Activated naive CD4-positive, alpha-beta T cell treated with anti-CD3 and anti-CD28 coated beads, Interleukin-2, amount 50 U/mL, for 72 hours (primary cell): ENCODE measurements at regions not wholly inside any gene's neighbourhood (a gene's known extent, or its start where the extent isn't known, plus 50 kb on each side); places are given as distances from the start of the nearest gene placed in this dataset.

ENCODE experiments used
- ATAC-seq, 2 donors: fragments of 150-1000 bp; cut with Tn5 transposase; 2 replicates each; pipeline ENCODE4 v1.10.0; 2021; ENCODE audit warnings: mild to moderate bottlenecking in 2 of 2, moderate library complexity in 2 of 2
- DNase-seq, 2 donors: peaks; one replicate each; pipeline ENCODE4 v3.0.0; 2021 to 2022; ENCODE audit warnings: low spot score in 2 of 2
- H3K27ac Mint-ChIP-seq, 2 donors: one replicate each; pipeline ENCODE4 v1.8.0; 2022; ENCODE audit warnings: mild to moderate bottlenecking in 2 of 2, mixed read lengths in 2 of 2
- H3K36me3 Mint-ChIP-seq, 2 donors: one replicate each; pipeline ENCODE4 v1.8.0; 2022; ENCODE audit warnings: mixed read lengths in 2 of 2
- H3K9me3 Mint-ChIP-seq, 2 donors: one replicate each; pipeline ENCODE4 v1.8.0; 2022; ENCODE audit warnings: mixed read lengths in 2 of 2

- H3K9me3 Mint-ChIP-seq, result no peaks in the 10 kb centered on the region
These were observed 58.8 kb downstream of the SPRY1 start for GRCh38 chr4:123455360-123455759.

GRCh38 chr4:123462007-123462406 lies 65.4 kb downstream of the SPRY1 start:
- H3K9me3 Mint-ChIP-seq, result no peaks in the 10 kb centered on the region
- no peak overlapping the region for H3K27ac Mint-ChIP-seq
- DNase-seq (no peak), ATAC-seq (no peak)
- no peaks in the 10 kb centered on the region for H3K36me3 Mint-ChIP-seq

More at GRCh38 chr4:123455360-123455759, 58.8 kb downstream of the SPRY1 start:
- Mint-ChIP-seq H3K36me3 (peaks cover 0 to 5% of the 10 kb centered on the region in 2 donors), H3K27ac (no peak overlapping the region)
- DNase-seq (no peak), ATAC-seq (no peak)

- Mint-ChIP-seq H3K9me3 (no peaks in the 10 kb centered on the region), H3K36me3 (no peaks in the 10 kb centered on the region), H3K27ac (no peak overlapping the region)
- ATAC-seq (no peak), DNase-seq (no peak)
These were observed 67.3 kb downstream of the SPRY1 start for GRCh38 chr4:123463869-123464268.

- no peaks in the 10 kb centered on the region for H3K9me3 Mint-ChIP-seq
- no peaks in the 10 kb centered on the region for H3K36me3 Mint-ChIP-seq
- ATAC-seq, result no peak
- H3K27ac Mint-ChIP-seq, result no peak overlapping the region
- no peak for DNase-seq
These were observed 68.8 kb downstream of the SPRY1 start for GRCh38 chr4:123465416-123465815.

DNA sequence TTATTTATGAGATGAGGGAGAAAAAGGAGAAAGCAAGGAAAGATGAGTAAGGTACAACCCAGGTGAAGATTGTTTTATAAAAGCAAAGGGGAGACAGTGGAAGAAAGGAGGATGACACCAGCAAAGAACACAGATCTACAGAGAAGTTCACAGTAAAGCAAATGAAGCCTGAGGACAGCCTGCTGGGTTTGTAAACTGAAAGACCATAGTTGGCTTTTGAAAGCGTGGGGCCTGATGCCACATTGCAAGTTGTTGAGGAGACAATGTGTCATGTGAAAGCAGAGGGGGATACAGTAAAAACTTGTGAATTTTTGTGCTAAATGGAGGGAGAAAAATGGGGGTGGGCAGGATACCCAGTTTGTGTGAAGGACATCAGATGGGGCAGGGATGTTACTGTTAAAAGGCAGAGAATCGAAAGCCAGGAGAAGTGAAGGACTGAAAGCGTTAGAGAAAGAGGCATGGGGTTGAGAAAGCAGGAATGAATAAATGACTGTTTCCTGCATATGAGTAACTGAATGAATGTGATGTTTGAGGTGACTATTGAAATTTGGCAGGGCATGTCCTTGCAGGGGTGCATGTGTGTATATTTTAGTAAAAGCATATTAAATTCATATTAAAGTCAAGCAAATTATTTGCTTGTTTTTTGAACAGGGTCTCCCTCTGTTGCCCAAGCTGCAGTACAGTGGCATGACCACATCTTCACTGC lies 69.6 kb downstream of the SPRY1 start:
- Mint-ChIP-seq H3K27ac (peak overlapping the region in 1 of 2 donors; percentile 12), H3K9me3 (no peaks in the 10 kb centered on the region), H3K36me3 (no peaks in the 10 kb centered on the region)
- peak; percentile 16 to 73 for ATAC-seq
- no peak for DNase-seq

GRCh38 chr4:123468479-123469031 lies 72.0 kb downstream of the SPRY1 start:
- ATAC-seq (no peak), DNase-seq (no peak)
- Mint-ChIP-seq H3K27ac (no peak overlapping the region), H3K9me3 (peaks cover 0 to 4% of the 10 kb centered on the region in 2 donors), H3K36me3 (no peaks in the 10 kb centered on the region)

- DNase-seq (no peak), ATAC-seq (peak in 1 of 2 donors; percentile 38)
- Mint-ChIP-seq H3K9me3 (peaks cover 0 to 4% of the 10 kb centered on the region in 2 donors), H3K27ac (no peak overlapping the region), H3K36me3 (no peaks in the 10 kb centered on the region)
These were observed 72.7 kb downstream of the SPRY1 start for GRCh38 chr4:123469245-123469644.

DNA sequence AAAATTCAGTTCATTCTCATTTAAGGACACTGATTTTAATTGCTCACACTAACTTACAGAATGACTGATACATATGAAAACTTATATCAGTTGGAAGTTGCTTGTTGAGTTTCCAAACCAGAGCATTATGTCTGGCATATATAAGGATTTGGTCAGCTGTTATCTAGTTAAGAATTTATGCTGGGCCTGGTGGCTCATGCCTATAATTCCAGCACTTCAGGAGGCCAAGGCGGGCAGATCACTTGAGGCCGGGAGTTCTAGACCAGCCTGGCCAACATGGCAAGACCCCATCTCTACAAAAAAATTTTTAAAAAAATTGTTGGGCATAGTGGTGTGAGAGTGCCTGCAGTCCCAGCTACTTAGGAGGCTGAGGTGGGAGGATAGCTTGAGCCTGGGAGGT lies 73.1 kb downstream of the SPRY1 start:
- Mint-ChIP-seq H3K9me3 (peaks cover 0 to 4% of the 10 kb centered on the region in 2 donors), H3K36me3 (no peaks in the 10 kb centered on the region), H3K27ac (no peak overlapping the region)
- ATAC-seq (no peak), DNase-seq (no peak)

- ATAC-seq (no peak), DNase-seq (no peak)
- no peak overlapping the region for H3K27ac Mint-ChIP-seq
- no peaks in the 10 kb centered on the region for H3K36me3 Mint-ChIP-seq
- peaks cover 0 to 4% of the 10 kb centered on the region in 2 donors for H3K9me3 Mint-ChIP-seq
These were observed 74.0 kb downstream of the SPRY1 start for GRCh38 chr4:123470640-123471039.

- DNase-seq (no peak), ATAC-seq (no peak)
- peaks cover 3 to 4% of the 10 kb centered on the region in 2 donors for H3K9me3 Mint-ChIP-seq
- no peak overlapping the region for H3K27ac Mint-ChIP-seq
- H3K36me3 Mint-ChIP-seq, result no peaks in the 10 kb centered on the region
These were observed 75.2 kb downstream of the SPRY1 start for GRCh38 chr4:123471655-123472369.

GRCh38 chr4:123474817-123475216 lies 78.2 kb downstream of the SPRY1 start:
- no peak overlapping the region for H3K27ac Mint-ChIP-seq

GRCh38 chr4:123476089-123476488 lies 79.5 kb downstream of the SPRY1 start:
- DNase-seq, result no peak
- no peaks in the 10 kb centered on the region for H3K36me3 Mint-ChIP-seq
- ATAC-seq, result no peak
- peaks cover 3 to 4% of the 10 kb centered on the region in 2 donors for H3K9me3 Mint-ChIP-seq
- H3K27ac Mint-ChIP-seq, result no peak overlapping the region

More at GRCh38 chr4:123474817-123475216, 78.2 kb downstream of the SPRY1 start:
- peaks cover 3 to 4% of the 10 kb centered on the region in 2 donors for H3K9me3 Mint-ChIP-seq
- no peaks in the 10 kb centered on the region for H3K36me3 Mint-ChIP-seq
- no peak for DNase-seq
- no peak for ATAC-seq

- ATAC-seq (peak; percentile 91 to 95), DNase-seq (peak; percentile 22 to 71)
- peaks cover 3 to 4% of the 10 kb centered on the region in 2 donors for H3K9me3 Mint-ChIP-seq
- no peaks in the 10 kb centered on the region for H3K36me3 Mint-ChIP-seq
- peak overlapping the region in 1 of 2 donors; percentile 36 for H3K27ac Mint-ChIP-seq
These were observed 81.2 kb downstream of the SPRY1 start for GRCh38 chr4:123477711-123478209.

DNA sequence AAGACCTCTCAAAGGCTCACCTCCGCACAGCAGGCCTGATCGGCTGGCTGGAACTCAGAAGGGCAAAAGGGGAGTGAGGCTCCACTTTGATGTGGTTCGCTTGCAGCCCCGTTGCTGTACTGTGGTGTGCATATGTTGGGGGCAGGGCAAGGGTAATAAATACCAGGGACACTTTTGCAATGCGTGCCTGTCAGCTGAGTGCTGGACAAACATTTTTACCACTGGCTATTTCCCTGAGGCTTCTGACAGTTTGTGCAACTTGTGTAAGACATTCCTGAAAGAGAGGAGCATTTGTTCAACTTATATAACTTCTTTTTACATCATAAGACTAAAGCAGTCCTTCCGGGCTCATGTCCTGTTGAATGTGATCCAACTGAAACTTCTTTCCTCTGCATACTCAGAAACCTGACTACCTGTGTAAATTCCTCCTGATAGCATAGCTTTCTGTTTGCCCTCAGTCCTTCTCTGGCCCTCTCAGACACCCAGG lies 82.3 kb downstream of the SPRY1 start:
- peaks cover 0 to 3% of the 10 kb centered on the region in 2 donors for H3K9me3 Mint-ChIP-seq
- H3K36me3 Mint-ChIP-seq, result no peaks in the 10 kb centered on the region
- ATAC-seq, result no peak
- no peak for DNase-seq
- peak overlapping the region in 1 of 2 donors; percentile 16 for H3K27ac Mint-ChIP-seq

GRCh38 chr4:123479944-123480343 lies 83.3 kb downstream of the SPRY1 start:
- no peak overlapping the region for H3K27ac Mint-ChIP-seq
- ATAC-seq (no peak), DNase-seq (no peak)
- H3K9me3 Mint-ChIP-seq, result peaks cover 0 to 3% of the 10 kb centered on the region in 2 donors
- H3K36me3 Mint-ChIP-seq, result no peaks in the 10 kb centered on the region

GRCh38 chr4:123480706-123481418 lies 84.3 kb downstream of the SPRY1 start:
- Mint-ChIP-seq H3K9me3 (peaks cover 0 to 3% of the 10 kb centered on the region in 2 donors), H3K36me3 (no peaks in the 10 kb centered on the region), H3K27ac (no peak overlapping the region)
- ATAC-seq (peak; percentile 64 to 68), DNase-seq (no peak)
